GM12878 (cell line): ENCODE measurements at regions not wholly inside any gene's neighbourhood (a gene's known extent, or its start where the extent isn't known, plus 50 kb on each side); places are given as distances from the start of the nearest gene placed in this dataset.

ENCODE experiments used
- ATAC-seq: fragments of 200-7000 bp; cut with Tn5 transposase; 3 replicates; pipeline ENCODE4 v1.9.1; 2020; ENCODE audit warnings: mild to moderate bottlenecking, moderate library complexity
- BruUV-seq: library from RNA; stranded (reverse); fragments of 400-500 nt; replicated peaks from 2 replicates; lab custom pipeline; 2021; lab: Mats Ljungman, UMichigan
- CTCF ChIA-PET: fragments of 300-600 bp; sonication (Branson Sonifier 250); formaldehyde crosslinking; extraction: SDS; loops from one replicate; lab custom pipeline; 2021; ENCODE audit warnings: inconsistent platforms; lab: Yijun Ruan, JAX
- POLR2A ChIA-PET: fragments of 350-600 bp; formaldehyde crosslinking; extraction: SDS; loops from one replicate; lab custom pipeline; 2021; ENCODE audit warnings: inconsistent platforms; lab: Charles Lee
- RAD21 ChIA-PET: fragments of 300-600 bp; sonication (Branson Sonifier 250); formaldehyde crosslinking; loops from one replicate; lab custom pipeline; 2023; ENCODE audit warnings: antibody characterized with exemption; ENCODE audit not compliant: unreplicated experiment; lab: Charles Lee
- SMC1A ChIA-PET: fragments of 300-600 bp; sonication (Branson Sonifier 250); formaldehyde crosslinking; loops from one replicate; lab custom pipeline; 2023; ENCODE audit not compliant: unreplicated experiment, uncharacterized antibody; lab: Charles Lee
- DNase-seq: peaks from one replicate; pipeline ENCODE4 v3.0.0-alpha.2; 2011; ENCODE audit warnings: low read depth, low spot score
- FAIRE-seq: peaks from 3 replicates; lab custom pipeline; 2011; peaks lifted over from hg19 to GRCh38; lab: Jason Lieb, UNC
- H2AFZ ChIP-seq: 2 replicates; pipeline ENCODE4 v1.6.0; 2011; ENCODE audit warnings: low read depth, low read length, control low read depth; ENCODE audit not compliant: control insufficient read depth
- H3K27ac ChIP-seq: 2 replicates; pipeline ENCODE4 v1.5.1; 2011; ENCODE audit warnings: control low read depth; ENCODE audit not compliant: control insufficient read depth, insufficient read depth
- H3K27me3 ChIP-seq, 2 experiments: replicated peaks in 1 of 2; 2 replicates each; pipeline versions ENCODE4 v1.6.0 to v1.6.1; 2011; ENCODE audit warnings: low read length in 1 of 2; ENCODE audit not compliant: control insufficient read depth in 2 of 2, insufficient read depth in 2 of 2
- H3K36me3 ChIP-seq, 2 experiments: 2 replicates each; pipeline ENCODE4 v1.5.1; 2011; ENCODE audit warnings: low read length in 1 of 2; ENCODE audit not compliant: control insufficient read depth in 2 of 2, insufficient read depth in 2 of 2
- H3K4me1 ChIP-seq: 2 replicates; pipeline ENCODE4 v1.6.1; 2011; ENCODE audit warnings: mild to moderate bottlenecking, low read length, moderate library complexity, mixed read lengths; ENCODE audit not compliant: control insufficient read depth, insufficient read depth
- H3K4me2 ChIP-seq: 2 replicates; pipeline ENCODE4 v1.6.0; 2011; ENCODE audit warnings: control low read depth; ENCODE audit not compliant: control insufficient read depth, insufficient read depth
- H3K4me3 ChIP-seq: fragments of 200-600 bp; sonication (generic); 2 replicates; pipeline ENCODE4 v1.5.1; 2016
- H3K79me2 ChIP-seq: 2 replicates; pipeline ENCODE4 v1.6.0; 2011; ENCODE audit warnings: low read length; ENCODE audit not compliant: control insufficient read depth, insufficient read depth
- H3K9ac ChIP-seq: 2 replicates; pipeline ENCODE4 v1.8.0; 2011; ENCODE audit warnings: low read length, control low read depth, mixed read lengths; ENCODE audit not compliant: control insufficient read depth, insufficient read depth
- H3K9me3 ChIP-seq: replicated peaks from 3 replicates; pipeline ENCODE4 v1.5.1; 2011; ENCODE audit warnings: mild to moderate bottlenecking, low read length; ENCODE audit not compliant: control insufficient read depth, insufficient read depth
- H4K20me1 ChIP-seq: 2 replicates; pipeline ENCODE4 v1.6.0; 2011; ENCODE audit not compliant: control insufficient read depth, insufficient read depth
- CBX3 ChIP-seq: fragments of 200-600 bp; sonication (generic); IDR thresholded peaks from 2 replicates; pipeline ENCODE4 v1.6.1; 2016; ENCODE audit warnings: low read depth, borderline replicate concordance
- CEBPB ChIP-seq, 2 experiments: fragments of 150-350 bp in 1 of 2; IDR thresholded peaks; 2 replicates each; pipeline ENCODE4 v1.6.1; 2012 to 2014; ENCODE audit warnings: low read depth in 2 of 2, low read length in 2 of 2, borderline replicate concordance in 1 of 2, inconsistent platforms in 1 of 2
- ESRRA ChIP-seq: IDR thresholded peaks from 2 replicates; pipeline ENCODE4 v1.6.1; 2012; ENCODE audit warnings: mild to moderate bottlenecking, low read length, improper control_type of control experiment
- LARP7 ChIP-seq: fragments of 450-650 bp; IDR thresholded peaks from 2 replicates; pipeline ENCODE4 v1.6.1; 2017; ENCODE audit warnings: mild to moderate bottlenecking
- NR2C2 ChIP-seq: IDR thresholded peaks from 2 replicates; pipeline ENCODE4 v1.6.1; 2011; ENCODE audit warnings: borderline replicate concordance, low read depth; ENCODE audit not compliant: control insufficient read depth, insufficient read length
- RFX5 ChIP-seq: IDR thresholded peaks from 2 replicates; pipeline ENCODE4 v1.6.1; 2011; ENCODE audit warnings: low read depth, low read length, improper control_type of control experiment
- SMAD1 ChIP-seq: fragments of 450-650 bp; IDR thresholded peaks from 2 replicates; pipeline ENCODE4 v1.6.1; 2018; ENCODE audit warnings: mild to moderate bottlenecking, low read depth; ENCODE audit not compliant: partially characterized antibody
- whole genome bisulfite sequencing: methylation state at CpG from one replicate; pipeline ENCODE4 v1.1.6; 2016; ENCODE audit warnings: low lambda C conversion rate; ENCODE audit not compliant: insufficient replicate concordance, insufficient coverage; ENCODE audit errors: missing lambda C conversion rate; 5-methylcytosine and 5-hydroxymethylcytosine counted together
- in situ Hi-C: fragments of 300-500 bp; cut with MboI; formaldehyde crosslinking; loops from 9 replicates; pipeline ENCODE4 v1.14.3; 2018; ENCODE audit warnings: mixed read lengths
- intact Hi-C: fragments of 100-400 bp; cut with micrococcal nuclease; formaldehyde crosslinking; loops from one replicate; pipeline ENCODE4 v1.14.2; 2022; ENCODE audit not compliant: unreplicated experiment
- TF ChIP-seq, protein P1 (sequence below): IDR thresholded peaks from 2 replicates; pipeline ENCODE4 v1.6.1; 2011; ENCODE audit warnings: borderline replicate concordance, low read depth, mild to moderate bottlenecking, moderate library complexity, mixed read lengths, low read length; ENCODE audit not compliant: insufficient read depth; ENCODE audit errors: extremely low read length

DNA sequence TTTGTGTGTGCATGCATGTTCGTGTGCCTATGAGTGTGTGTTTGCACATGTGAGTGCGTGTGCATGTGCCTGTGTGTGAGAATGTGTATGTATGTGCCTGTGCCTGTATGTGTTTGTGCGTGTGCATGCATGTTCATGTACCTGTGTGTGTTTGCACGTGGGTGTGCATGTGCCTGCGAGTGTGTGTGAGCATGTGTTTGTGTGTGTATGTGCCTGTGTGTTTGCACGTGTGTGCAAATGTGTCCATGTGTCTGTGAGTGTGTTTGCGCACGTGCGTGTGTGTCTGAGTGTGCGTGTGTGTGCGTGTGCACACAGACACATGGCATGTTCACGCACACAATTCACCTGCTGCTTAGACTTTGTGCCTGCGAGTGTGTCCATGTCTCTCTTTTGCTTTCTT lies 853.5 kb upstream of the SALL3 start:
- no peaks in the 10 kb centered on the region for H3K4me1 ChIP-seq
- ATAC-seq: no peak
- TF ChIP-seq RFX5 (no peak), SMAD1 (no peak), CEBPB (IDR thresholded peaks at IDR 0.05; ENCODE audit: borderline replicate concordance in 1 of 2, low read depth in 2 of 2, low read length in 2 of 2) (no peak), CBX3 (no peak), ESRRA (no peak), LARP7 (no peak), NR2C2 (no peak)
- TF ChIP-seq, protein P1, sequence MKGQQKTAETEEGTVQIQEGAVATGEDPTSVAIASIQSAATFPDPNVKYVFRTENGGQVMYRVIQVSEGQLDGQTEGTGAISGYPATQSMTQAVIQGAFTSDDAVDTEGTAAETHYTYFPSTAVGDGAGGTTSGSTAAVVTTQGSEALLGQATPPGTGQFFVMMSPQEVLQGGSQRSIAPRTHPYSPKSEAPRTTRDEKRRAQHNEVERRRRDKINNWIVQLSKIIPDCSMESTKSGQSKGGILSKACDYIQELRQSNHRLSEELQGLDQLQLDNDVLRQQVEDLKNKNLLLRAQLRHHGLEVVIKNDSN: no peak
- CTCF ChIA-PET: no interaction called here
- no peaks in the 10 kb centered on the region for H4K20me1 ChIP-seq
- H3K4me3 ChIP-seq: no peak overlapping the region
- H3K36me3 ChIP-seq: no peaks in the 10 kb centered on the region
- H3K4me2 ChIP-seq: no peak overlapping the region
- SMC1A ChIA-PET: no interaction called here
- WGBS: 40% methylated on average over 9 of the region's 13 CpGs
- no peak overlapping the region for H2AFZ ChIP-seq
- in situ Hi-C loops: no loop called here
- H3K27ac ChIP-seq: no peak overlapping the region
- no peak overlapping the region for H3K9ac ChIP-seq
- RAD21 ChIA-PET: no interaction called here
- POLR2A ChIA-PET: no interaction called here
- intact Hi-C loops: no loop called here
- BruUV-seq: no TSS peak
- peaks cover 2% of the 10 kb centered on the region; the same call in 1 of the 3 replicates for H3K9me3 ChIP-seq
- no peak for DNase-seq
- no peaks in the 10 kb centered on the region for H3K79me2 ChIP-seq
- no peak for FAIRE-seq
- H3K27me3 ChIP-seq: no peaks in the 10 kb centered on the region
